ENCODE measurements at regions not wholly inside any gene's neighbourhood (a gene's known extent, or its start where the extent isn't known, plus 50 kb on each side); places are given as distances from the start of the nearest gene placed in this dataset.

GRCh38 chr6:113363048-113363798, 493.9 kb upstream of the MARCKS start:
- TF ChIP-seq, protein P1, sequence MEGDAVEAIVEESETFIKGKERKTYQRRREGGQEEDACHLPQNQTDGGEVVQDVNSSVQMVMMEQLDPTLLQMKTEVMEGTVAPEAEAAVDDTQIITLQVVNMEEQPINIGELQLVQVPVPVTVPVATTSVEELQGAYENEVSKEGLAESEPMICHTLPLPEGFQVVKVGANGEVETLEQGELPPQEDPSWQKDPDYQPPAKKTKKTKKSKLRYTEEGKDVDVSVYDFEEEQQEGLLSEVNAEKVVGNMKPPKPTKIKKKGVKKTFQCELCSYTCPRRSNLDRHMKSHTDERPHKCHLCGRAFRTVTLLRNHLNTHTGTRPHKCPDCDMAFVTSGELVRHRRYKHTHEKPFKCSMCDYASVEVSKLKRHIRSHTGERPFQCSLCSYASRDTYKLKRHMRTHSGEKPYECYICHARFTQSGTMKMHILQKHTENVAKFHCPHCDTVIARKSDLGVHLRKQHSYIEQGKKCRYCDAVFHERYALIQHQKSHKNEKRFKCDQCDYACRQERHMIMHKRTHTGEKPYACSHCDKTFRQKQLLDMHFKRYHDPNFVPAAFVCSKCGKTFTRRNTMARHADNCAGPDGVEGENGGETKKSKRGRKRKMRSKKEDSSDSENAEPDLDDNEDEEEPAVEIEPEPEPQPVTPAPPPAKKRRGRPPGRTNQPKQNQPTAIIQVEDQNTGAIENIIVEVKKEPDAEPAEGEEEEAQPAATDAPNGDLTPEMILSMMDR (conservative IDR thresholded peaks at IDR 0.05; ENCODE audit: low read depth in 2 of 2): no peak
- TF ChIP-seq POLR2AphosphoS5 (IDR thresholded peaks at IDR 0.05; ENCODE audit: low read depth) (no peak), EZH2 (IDR thresholded peaks at IDR 0.05; ENCODE audit: low read depth, unreplicated experiment) (no peak), ZNF114 (CRISPR knock-in tag; IDR thresholded peaks at IDR 0.05) (no peak), JUNB (IDR thresholded peaks at IDR 0.05; ENCODE audit: unreplicated experiment) (no peak), CREB1 (CRISPR knock-in tag; IDR thresholded peaks at IDR 0.05; ENCODE audit: low read depth) (no peak), EZH2phosphoT487 (IDR thresholded peaks at IDR 0.05; ENCODE audit: unreplicated experiment) (no peak), NANOG (IDR thresholded peaks at IDR 0.05; ENCODE audit: borderline replicate concordance) (no peak), ZNF331 (CRISPR knock-in tag; IDR thresholded peaks at IDR 0.05; ENCODE audit: low read depth) (no peak), STAT1 (IDR thresholded peaks at IDR 0.05; ENCODE audit: unreplicated experiment) (no peak)
- TF ChIP-seq, protein P2, sequence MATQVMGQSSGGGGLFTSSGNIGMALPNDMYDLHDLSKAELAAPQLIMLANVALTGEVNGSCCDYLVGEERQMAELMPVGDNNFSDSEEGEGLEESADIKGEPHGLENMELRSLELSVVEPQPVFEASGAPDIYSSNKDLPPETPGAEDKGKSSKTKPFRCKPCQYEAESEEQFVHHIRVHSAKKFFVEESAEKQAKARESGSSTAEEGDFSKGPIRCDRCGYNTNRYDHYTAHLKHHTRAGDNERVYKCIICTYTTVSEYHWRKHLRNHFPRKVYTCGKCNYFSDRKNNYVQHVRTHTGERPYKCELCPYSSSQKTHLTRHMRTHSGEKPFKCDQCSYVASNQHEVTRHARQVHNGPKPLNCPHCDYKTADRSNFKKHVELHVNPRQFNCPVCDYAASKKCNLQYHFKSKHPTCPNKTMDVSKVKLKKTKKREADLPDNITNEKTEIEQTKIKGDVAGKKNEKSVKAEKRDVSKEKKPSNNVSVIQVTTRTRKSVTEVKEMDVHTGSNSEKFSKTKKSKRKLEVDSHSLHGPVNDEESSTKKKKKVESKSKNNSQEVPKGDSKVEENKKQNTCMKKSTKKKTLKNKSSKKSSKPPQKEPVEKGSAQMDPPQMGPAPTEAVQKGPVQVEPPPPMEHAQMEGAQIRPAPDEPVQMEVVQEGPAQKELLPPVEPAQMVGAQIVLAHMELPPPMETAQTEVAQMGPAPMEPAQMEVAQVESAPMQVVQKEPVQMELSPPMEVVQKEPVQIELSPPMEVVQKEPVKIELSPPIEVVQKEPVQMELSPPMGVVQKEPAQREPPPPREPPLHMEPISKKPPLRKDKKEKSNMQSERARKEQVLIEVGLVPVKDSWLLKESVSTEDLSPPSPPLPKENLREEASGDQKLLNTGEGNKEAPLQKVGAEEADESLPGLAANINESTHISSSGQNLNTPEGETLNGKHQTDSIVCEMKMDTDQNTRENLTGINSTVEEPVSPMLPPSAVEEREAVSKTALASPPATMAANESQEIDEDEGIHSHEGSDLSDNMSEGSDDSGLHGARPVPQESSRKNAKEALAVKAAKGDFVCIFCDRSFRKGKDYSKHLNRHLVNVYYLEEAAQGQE (IDR thresholded peaks at IDR 0.05; ENCODE audit: unreplicated experiment): no peak
